ENCODE measurements at regions not wholly inside any gene's neighbourhood (a gene's known extent, or its start where the extent isn't known, plus 50 kb on each side); places are given as distances from the start of the nearest gene placed in this dataset.

- no peak for DNase-seq (ENCODE audit: low read depth in 6 of 9, low spot score in 9 of 9)
- no peaks in the 10 kb centered on the region for H3K36me3 ChIP-seq (ENCODE audit: control insufficient read depth in 2 of 2, insufficient read depth in 2 of 2, low read length in 1 of 2)
- no peak overlapping the region for H3K27ac ChIP-seq (ENCODE audit: low read depth in 1 of 2, low read length in 1 of 2)
- no peaks in the 10 kb centered on the region for H3K4me1 ChIP-seq (ENCODE audit: control insufficient read depth in 2 of 2, insufficient read depth in 2 of 2, low read length in 2 of 2)
- no peaks in the 10 kb centered on the region for H3K27me3 ChIP-seq (ENCODE audit: control insufficient read depth in 2 of 2, insufficient read depth in 1 of 2, low read length in 1 of 2)
- 92% methylated on average over 6 of the region's 6 CpGs for WGBS
- H3K4me3 ChIP-seq (ENCODE audit: low read length in 2 of 2): no peak overlapping the region
- no peaks in the 10 kb centered on the region for H3K9me3 ChIP-seq (ENCODE audit: control insufficient read depth in 2 of 2, insufficient read depth in 1 of 2, low read length in 1 of 2)
Measured at GRCh38 chr1:220336391-220337031, 64.3 kb upstream of the RAB3GAP2 start.

GRCh38 chr1:220335668-220336067 is 63.4 kb upstream of the RAB3GAP2 start:
- Histone ChIP-seq H3K27ac (ENCODE audit: low read depth in 1 of 2, low read length in 1 of 2) (no peak overlapping the region), H3K27me3 (ENCODE audit: control insufficient read depth in 2 of 2, insufficient read depth in 1 of 2, low read length in 1 of 2) (no peaks in the 10 kb centered on the region), H3K36me3 (ENCODE audit: control insufficient read depth in 2 of 2, insufficient read depth in 2 of 2, low read length in 1 of 2) (no peaks in the 10 kb centered on the region), H3K9me3 (ENCODE audit: control insufficient read depth in 2 of 2, insufficient read depth in 1 of 2, low read length in 1 of 2) (no peaks in the 10 kb centered on the region), H3K4me1 (ENCODE audit: control insufficient read depth in 2 of 2, insufficient read depth in 2 of 2, low read length in 2 of 2) (no peaks in the 10 kb centered on the region), H3K4me3 (ENCODE audit: low read length in 2 of 2) (no peak overlapping the region)
- 94% methylated on average over 4 of the region's 4 CpGs for WGBS
- no peak for DNase-seq (ENCODE audit: low read depth in 6 of 9, low spot score in 9 of 9)

- Histone ChIP-seq H3K4me3 (ENCODE audit: low read length in 2 of 2) (no peak overlapping the region), H3K36me3 (ENCODE audit: control insufficient read depth in 2 of 2, insufficient read depth in 2 of 2, low read length in 1 of 2) (no peaks in the 10 kb centered on the region), H3K9me3 (ENCODE audit: control insufficient read depth in 2 of 2, insufficient read depth in 1 of 2, low read length in 1 of 2) (no peaks in the 10 kb centered on the region), H3K27me3 (ENCODE audit: control insufficient read depth in 2 of 2, insufficient read depth in 1 of 2, low read length in 1 of 2) (no peaks in the 10 kb centered on the region), H3K4me1 (ENCODE audit: control insufficient read depth in 2 of 2, insufficient read depth in 2 of 2, low read length in 2 of 2) (no peaks in the 10 kb centered on the region), H3K27ac (ENCODE audit: low read depth in 1 of 2, low read length in 1 of 2) (no peak overlapping the region)
- 96% methylated on average over 1 of the region's 1 CpG for WGBS
- DNase-seq (ENCODE audit: low read depth in 6 of 9, low spot score in 9 of 9): no peak
Measured at GRCh38 chr1:220331318-220331717, 59.1 kb upstream of the RAB3GAP2 start.

DNA sequence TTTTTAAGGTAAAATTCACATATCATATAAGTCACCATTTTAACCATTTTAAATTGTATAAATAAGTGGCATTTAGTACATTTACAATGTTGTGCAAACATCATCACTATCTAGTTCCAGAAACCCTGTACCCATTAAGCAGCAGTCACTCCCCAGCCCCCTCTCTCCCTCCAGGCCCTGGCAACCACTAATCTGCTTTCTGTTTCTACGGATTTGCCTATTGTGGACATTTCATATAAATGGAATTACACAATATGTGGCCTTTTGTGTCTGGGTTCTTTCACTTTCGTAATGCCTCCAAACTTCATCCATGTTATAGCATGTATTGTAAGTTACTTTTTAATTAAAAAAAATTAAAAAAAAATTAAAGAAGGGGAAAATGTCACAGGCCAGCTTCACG is 58.0 kb upstream of the RAB3GAP2 start:
- no peaks in the 10 kb centered on the region for H3K27me3 ChIP-seq (ENCODE audit: control insufficient read depth in 2 of 2, insufficient read depth in 1 of 2, low read length in 1 of 2)
- WGBS: 90% methylated on average over 3 of the region's 3 CpGs
- H3K4me1 ChIP-seq (ENCODE audit: control insufficient read depth in 2 of 2, insufficient read depth in 2 of 2, low read length in 2 of 2): no peaks in the 10 kb centered on the region
- no peak overlapping the region for H3K4me3 ChIP-seq (ENCODE audit: low read length in 2 of 2)
- H3K36me3 ChIP-seq (ENCODE audit: control insufficient read depth in 2 of 2, insufficient read depth in 2 of 2, low read length in 1 of 2): no peaks in the 10 kb centered on the region
- no peaks in the 10 kb centered on the region for H3K9me3 ChIP-seq (ENCODE audit: control insufficient read depth in 2 of 2, insufficient read depth in 1 of 2, low read length in 1 of 2)
- H3K27ac ChIP-seq (ENCODE audit: low read depth in 1 of 2, low read length in 1 of 2): no peak overlapping the region
- no peak for DNase-seq (ENCODE audit: low read depth in 6 of 9, low spot score in 9 of 9)

- no peak for DNase-seq (ENCODE audit: low read depth in 6 of 9, low spot score in 9 of 9)
- no peaks in the 10 kb centered on the region for H3K4me1 ChIP-seq (ENCODE audit: control insufficient read depth in 2 of 2, insufficient read depth in 2 of 2, low read length in 2 of 2)
- no peak overlapping the region for H3K27ac ChIP-seq (ENCODE audit: low read depth in 1 of 2, low read length in 1 of 2)
- no peaks in the 10 kb centered on the region for H3K36me3 ChIP-seq (ENCODE audit: control insufficient read depth in 2 of 2, insufficient read depth in 2 of 2, low read length in 1 of 2)
- 94% methylated on average over 6 of the region's 6 CpGs for WGBS
- H3K9me3 ChIP-seq (ENCODE audit: control insufficient read depth in 2 of 2, insufficient read depth in 1 of 2, low read length in 1 of 2): no peaks in the 10 kb centered on the region
- H3K27me3 ChIP-seq (ENCODE audit: control insufficient read depth in 2 of 2, insufficient read depth in 1 of 2, low read length in 1 of 2): no peaks in the 10 kb centered on the region
- H3K4me3 ChIP-seq (ENCODE audit: low read length in 2 of 2): no peak overlapping the region
Measured at GRCh38 chr1:220327106-220327505, 54.9 kb upstream of the RAB3GAP2 start.

- no peaks in the 10 kb centered on the region for H3K4me1 ChIP-seq (ENCODE audit: control insufficient read depth in 2 of 2, insufficient read depth in 2 of 2, low read length in 2 of 2)
- no peak for DNase-seq (ENCODE audit: low read depth in 6 of 9, low spot score in 9 of 9)
- H3K27me3 ChIP-seq (ENCODE audit: control insufficient read depth in 2 of 2, insufficient read depth in 1 of 2, low read length in 1 of 2): no peaks in the 10 kb centered on the region
- WGBS: 98% methylated on average over 2 of the region's 2 CpGs
- no peak overlapping the region for H3K27ac ChIP-seq (ENCODE audit: low read depth in 1 of 2, low read length in 1 of 2)
- H3K9me3 ChIP-seq (ENCODE audit: control insufficient read depth in 2 of 2, insufficient read depth in 1 of 2, low read length in 1 of 2): no peaks in the 10 kb centered on the region
- H3K4me3 ChIP-seq (ENCODE audit: low read length in 2 of 2): no peak overlapping the region
- no peaks in the 10 kb centered on the region for H3K36me3 ChIP-seq (ENCODE audit: control insufficient read depth in 2 of 2, insufficient read depth in 2 of 2, low read length in 1 of 2)
Measured at GRCh38 chr1:220326578-220326977, 54.3 kb upstream of the RAB3GAP2 start.

GRCh38 chr1:220325306-220325995 is 53.2 kb upstream of the RAB3GAP2 start:
- no peaks in the 10 kb centered on the region for H3K4me1 ChIP-seq (ENCODE audit: control insufficient read depth in 2 of 2, insufficient read depth in 2 of 2, low read length in 2 of 2)
- DNase-seq (ENCODE audit: low read depth in 6 of 9, low spot score in 9 of 9): no peak
- H3K27me3 ChIP-seq (ENCODE audit: control insufficient read depth in 2 of 2, insufficient read depth in 1 of 2, low read length in 1 of 2): no peaks in the 10 kb centered on the region
- 42% methylated on average over 4 of the region's 4 CpGs for WGBS
- no peak overlapping the region for H3K27ac ChIP-seq (ENCODE audit: low read depth in 1 of 2, low read length in 1 of 2)
- H3K9me3 ChIP-seq (ENCODE audit: control insufficient read depth in 2 of 2, insufficient read depth in 1 of 2, low read length in 1 of 2): no peaks in the 10 kb centered on the region
- no peak overlapping the region for H3K4me3 ChIP-seq (ENCODE audit: low read length in 2 of 2)
- H3K36me3 ChIP-seq (ENCODE audit: control insufficient read depth in 2 of 2, insufficient read depth in 2 of 2, low read length in 1 of 2): no peaks in the 10 kb centered on the region

DNA sequence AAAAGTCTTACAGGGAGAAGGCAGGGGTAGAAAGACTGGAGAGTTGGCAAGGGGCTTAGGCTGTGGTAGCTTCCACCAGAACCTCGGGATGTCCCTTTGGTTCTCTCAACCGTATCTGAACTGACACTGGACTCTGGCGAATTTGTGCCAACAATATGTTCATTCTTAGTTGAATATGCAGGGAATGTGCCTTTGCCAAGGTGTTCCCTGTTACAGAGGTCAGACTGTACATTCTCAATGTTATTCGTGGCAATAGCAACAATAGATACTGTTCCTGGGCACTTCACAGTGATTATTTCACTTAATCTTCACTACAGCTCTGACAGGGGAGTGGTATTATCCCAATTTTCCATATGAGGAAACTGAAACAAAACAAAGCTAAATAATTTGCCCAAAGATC is 51.5 kb upstream of the RAB3GAP2 start:
- WGBS: 95% methylated on average over 4 of the region's 4 CpGs
- Histone ChIP-seq H3K36me3 (ENCODE audit: control insufficient read depth in 2 of 2, insufficient read depth in 2 of 2, low read length in 1 of 2) (no peaks in the 10 kb centered on the region), H3K4me3 (ENCODE audit: low read length in 2 of 2) (no peak overlapping the region), H3K9me3 (ENCODE audit: control insufficient read depth in 2 of 2, insufficient read depth in 1 of 2, low read length in 1 of 2) (no peaks in the 10 kb centered on the region), H3K27ac (ENCODE audit: low read depth in 1 of 2, low read length in 1 of 2) (no peak overlapping the region), H3K27me3 (ENCODE audit: control insufficient read depth in 2 of 2, insufficient read depth in 1 of 2, low read length in 1 of 2) (no peaks in the 10 kb centered on the region), H3K4me1 (ENCODE audit: control insufficient read depth in 2 of 2, insufficient read depth in 2 of 2, low read length in 2 of 2) (no peaks in the 10 kb centered on the region)
- no peak for DNase-seq (ENCODE audit: low read depth in 6 of 9, low spot score in 9 of 9)

DNA sequence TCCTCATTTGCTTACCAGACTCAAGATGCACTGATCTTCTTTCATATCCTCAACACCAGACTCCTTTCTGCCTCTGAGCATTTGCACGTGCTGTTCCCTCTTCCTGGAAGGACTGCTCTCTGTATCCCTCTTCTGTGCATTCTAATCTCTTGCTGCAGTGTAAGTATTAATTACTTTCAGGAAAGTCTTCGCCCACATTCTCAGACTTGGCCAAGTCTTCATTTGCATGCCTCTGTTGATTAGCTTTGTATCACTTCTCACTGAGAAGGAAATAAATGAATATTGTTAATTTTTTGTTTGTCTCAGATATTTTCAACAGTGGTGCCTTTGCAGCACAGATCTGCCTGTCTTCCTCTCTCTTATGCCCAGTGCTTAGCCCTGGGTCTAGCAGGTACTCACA is 50.3 kb upstream of the RAB3GAP2 start:
- DNase-seq (ENCODE audit: low read depth in 6 of 9, low spot score in 9 of 9): no peak
- H3K36me3 ChIP-seq (ENCODE audit: control insufficient read depth in 2 of 2, insufficient read depth in 2 of 2, low read length in 1 of 2): no peaks in the 10 kb centered on the region
- H3K9me3 ChIP-seq (ENCODE audit: control insufficient read depth in 2 of 2, insufficient read depth in 1 of 2, low read length in 1 of 2): no peaks in the 10 kb centered on the region
- no peak overlapping the region for H3K27ac ChIP-seq (ENCODE audit: low read depth in 1 of 2, low read length in 1 of 2)
- H3K4me3 ChIP-seq (ENCODE audit: low read length in 2 of 2): no peak overlapping the region
- WGBS: 91% methylated on average over 2 of the region's 2 CpGs
- no peaks in the 10 kb centered on the region for H3K4me1 ChIP-seq (ENCODE audit: control insufficient read depth in 2 of 2, insufficient read depth in 2 of 2, low read length in 2 of 2)
- no peaks in the 10 kb centered on the region for H3K27me3 ChIP-seq (ENCODE audit: control insufficient read depth in 2 of 2, insufficient read depth in 1 of 2, low read length in 1 of 2)

Measured in thymus (tissue), 11 donors.